GM19395 (cell line): ENCODE measurements at regions not wholly inside any gene's neighbourhood (a gene's known extent, or its start where the extent isn't known, plus 50 kb on each side); places are given as distances from the start of the nearest gene placed in this dataset.

ENCODE experiments used
- ATAC-seq: cut with Tn5 transposase; IDR thresholded peaks from one replicate; pipeline ENCODE4 v1.9.1; 2021; ENCODE audit warnings: mild to moderate bottlenecking, moderate library complexity; ENCODE audit not compliant: unreplicated experiment

DNA sequence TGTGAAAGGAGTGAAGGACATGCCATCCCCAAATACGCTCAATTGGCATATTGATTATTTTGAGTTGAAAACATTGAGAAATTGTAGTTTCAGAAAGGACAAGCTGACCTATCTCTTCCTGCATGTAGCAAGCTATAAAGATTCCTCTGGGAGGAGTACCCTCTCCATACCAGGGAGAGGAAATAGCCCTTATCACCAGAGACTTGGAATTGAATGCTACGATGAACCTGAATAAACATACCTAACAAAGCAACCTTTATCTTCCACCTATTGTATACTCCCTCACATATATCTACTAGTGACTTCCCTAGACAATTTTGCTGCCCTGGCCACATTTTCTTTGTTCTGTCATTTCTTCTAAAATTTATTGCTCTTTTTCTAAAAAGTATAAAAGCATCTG lies 150.2 kb upstream of the EEPD1 start:
- ATAC-seq: no peak

DNA sequence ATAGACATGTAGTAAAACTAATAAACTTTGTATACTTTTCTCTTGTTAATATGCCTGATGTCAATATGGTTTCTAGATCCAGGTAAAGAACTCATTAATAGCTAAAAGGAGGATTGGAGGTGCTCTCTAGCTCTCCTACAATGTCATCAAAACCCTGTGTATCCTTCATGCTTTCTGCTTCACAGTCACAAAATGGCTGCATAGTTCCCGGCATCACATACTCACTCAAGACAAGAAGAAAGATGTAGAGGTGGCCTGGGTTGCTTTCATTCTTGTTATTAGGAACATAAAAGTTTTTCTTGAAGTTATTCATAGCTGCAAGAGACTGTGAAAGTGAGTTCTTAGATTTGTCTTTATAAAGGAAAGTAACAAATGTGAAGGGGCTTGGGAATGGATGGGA lies 149.7 kb upstream of the EEPD1 start:
- no peak for ATAC-seq

DNA sequence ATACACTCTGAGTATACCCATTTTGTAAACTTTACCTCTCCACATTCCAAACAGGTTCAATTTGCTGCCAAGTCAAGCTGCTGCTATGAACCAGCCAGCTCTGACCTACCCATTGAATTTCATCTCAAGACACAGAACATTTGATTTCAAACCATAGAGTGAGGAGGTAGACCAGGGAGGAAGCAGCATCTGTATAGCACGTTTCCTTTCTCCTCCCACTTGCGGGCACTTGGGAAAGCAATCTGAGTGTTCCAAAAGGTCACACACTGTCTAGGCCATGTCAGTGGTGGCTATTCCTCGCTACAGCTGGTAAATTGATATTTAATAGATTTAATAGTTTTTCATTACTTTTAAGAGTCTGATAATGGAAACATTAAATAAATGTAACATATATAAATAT lies 147.8 kb upstream of the EEPD1 start:
- ATAC-seq: no peak

DNA sequence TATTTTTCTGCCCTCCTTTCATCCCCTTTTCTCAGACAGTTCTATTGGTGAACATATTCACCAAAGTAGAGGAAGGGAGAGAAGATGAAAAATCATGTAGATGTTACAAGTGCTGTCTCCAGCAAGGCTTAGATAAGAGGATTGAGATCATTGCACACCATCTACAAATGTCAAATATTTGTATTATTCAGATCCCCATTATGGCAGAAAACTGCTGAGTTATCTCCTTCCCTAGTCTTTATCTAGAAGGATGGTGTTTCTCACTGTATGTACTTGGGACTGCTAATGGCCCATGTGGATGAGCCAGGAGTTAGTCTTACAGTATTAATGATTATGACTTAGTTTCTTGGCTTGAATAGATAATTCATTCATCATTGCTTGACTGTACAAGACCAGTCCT lies 147.2 kb upstream of the EEPD1 start:
- no peak for ATAC-seq

DNA sequence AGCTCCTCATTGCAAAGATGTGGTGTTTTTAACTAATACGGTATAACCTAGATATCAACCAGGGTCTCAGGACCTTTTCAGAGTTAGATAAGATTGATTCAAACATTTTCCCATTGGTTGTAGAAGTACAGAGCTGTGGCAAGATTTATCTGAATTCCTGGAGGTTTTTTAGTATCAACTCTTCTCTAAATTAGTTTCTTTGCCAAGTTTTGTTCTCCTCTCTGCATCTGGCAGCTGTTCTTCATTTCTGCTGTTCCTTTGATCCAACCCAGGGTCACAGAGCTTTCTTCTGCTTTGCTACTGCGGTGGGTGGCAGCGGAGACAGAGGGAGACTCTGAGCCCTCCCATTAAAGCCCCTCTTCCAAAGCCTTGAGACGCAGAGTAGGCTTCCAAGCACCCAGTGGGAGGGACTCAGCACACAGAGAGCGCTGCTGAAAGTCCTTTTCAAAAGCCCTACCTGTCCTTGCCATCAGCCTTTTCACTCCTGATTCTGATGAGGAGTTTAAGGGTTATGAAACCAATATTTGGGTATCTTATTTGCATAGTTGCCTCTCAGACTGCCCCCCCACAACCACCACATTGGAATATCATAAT lies 146.3 kb upstream of the EEPD1 start:
- ATAC-seq: no peak

DNA sequence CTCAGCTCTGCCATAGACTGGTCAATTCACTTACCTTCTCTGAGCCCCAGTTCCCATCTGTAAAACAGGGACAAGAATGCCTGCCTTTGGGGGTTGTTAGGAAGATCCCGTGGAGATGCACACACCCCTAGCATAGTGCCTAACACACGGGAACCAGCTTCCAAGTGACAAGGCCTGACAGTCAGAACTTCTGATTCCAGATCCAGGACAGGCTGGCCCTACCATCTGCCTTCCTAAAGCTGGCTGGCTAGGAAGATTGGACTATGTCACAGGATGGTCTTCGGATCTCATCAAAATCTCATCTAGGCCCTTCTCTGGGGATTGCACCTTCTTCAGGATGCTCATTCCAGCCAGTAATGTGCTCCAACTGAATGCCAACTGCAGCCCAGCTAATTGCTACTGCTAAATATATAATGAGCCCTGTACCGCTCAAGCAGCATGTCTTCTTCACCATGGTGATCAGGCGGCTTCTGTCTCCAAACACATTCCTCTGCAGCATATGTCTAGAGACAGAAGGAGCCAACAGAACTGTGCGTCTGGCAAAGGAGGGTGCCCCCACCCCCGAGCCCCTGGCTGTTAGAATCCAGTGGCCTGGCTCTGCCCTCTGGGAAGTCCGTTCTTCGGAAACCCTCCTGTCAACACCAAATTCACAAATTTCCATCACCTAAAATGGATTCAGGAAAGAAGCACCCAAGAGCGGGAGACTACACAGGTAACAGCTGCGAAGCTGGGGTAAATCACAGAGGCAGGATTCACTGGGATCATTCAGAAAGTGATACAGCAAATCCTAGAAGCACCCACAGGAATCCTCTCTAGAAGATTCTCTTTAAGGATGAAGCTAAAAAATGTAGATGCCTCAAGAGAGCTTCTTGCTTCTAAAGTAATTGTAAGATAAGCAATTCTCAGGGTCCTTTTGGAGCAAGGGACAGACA lies 142.1 kb upstream of the EEPD1 start:
- ATAC-seq: no peak

DNA sequence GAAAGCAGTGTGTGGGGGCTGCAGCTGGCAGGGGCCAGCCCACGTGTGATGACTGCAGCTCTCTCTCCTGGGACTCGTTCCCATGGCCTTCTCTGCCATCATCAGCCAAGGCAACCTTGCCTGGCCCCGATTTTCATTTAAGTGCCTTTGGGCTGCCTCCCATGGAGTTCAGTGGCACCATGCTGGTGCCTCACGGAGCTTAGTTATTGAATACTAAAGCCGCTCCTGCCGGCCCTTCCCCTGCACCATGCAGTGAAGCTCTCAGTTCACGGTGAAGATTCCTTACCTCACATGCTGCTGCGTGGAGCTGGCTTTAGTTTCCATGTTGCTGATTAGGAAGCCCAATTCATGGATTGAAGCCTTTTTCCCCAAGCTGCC lies 141.5 kb upstream of the EEPD1 start:
- no peak for ATAC-seq

DNA sequence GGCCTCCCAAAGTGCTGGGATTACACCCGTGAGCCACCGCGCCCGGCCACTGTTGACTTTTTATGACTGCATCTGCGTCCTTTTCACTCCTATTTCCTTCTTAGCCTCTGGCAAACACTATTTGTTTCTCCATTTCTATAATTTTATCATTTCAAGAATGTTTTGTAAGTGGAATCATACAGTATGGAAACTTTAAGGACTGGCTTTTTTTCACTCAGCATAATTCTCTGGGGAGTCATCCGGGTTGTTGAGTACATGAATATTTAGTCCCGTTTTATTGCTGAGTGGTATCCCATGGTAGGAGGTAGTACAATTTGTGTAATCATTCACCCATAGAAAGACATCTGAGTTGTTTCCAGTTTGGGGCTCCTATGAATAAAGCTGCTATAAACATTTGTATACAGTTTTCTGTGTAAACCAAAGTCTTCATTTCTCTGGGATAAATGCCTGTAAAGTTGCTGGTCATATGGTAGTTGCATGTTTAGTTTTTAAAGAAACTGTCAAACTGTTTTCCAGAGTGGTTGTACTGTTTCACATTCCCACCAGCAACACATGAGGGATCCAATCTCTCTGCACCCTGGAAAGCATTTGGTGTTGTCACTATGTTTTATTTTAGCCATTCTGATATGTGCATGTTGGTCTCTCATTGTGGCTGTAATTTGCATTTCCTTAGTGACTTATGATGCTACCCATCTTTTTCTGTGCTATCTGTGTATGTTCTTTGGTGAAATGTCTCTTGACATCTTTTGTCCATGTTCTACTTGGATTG lies 139.6 kb upstream of the EEPD1 start:
- ATAC-seq: no peak

DNA sequence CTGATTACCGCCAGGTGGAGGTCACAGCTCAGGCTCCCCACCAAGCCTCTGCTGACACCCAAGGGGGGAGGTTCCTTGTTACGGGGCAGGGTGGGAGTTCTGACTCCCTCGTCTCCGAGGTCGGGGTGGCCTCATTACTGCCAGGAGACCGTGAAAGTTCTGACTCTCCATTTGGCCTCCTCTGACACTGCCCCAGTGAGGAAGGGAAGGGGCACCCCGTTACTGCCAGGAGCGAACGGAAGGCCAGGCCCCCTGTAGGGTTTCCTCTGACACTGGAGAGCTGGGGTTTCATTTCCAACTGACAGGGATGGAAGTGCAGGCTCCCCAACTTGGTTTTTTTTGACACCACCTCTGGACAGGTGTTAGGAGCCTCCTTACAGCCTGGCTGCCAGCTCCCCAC lies 138.1 kb upstream of the EEPD1 start:
- ATAC-seq: no peak

DNA sequence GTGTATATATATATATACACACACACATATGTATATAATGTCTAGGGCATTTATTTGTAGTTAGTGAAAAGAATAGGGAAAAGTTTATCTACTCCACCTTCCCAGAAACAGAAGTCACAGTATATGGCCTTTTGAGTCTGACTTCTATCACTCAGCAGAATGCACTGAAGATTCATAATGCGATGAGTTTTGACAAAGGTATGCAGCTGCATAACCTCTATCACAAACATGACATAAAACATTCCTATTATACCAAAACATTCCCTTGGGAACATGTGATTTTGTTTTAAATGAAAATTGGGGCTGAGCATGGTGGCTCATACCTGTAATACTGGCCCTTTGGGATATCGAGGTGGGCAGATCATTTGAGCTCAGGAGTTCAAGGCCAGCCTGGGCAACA lies 137.3 kb upstream of the EEPD1 start:
- no peak for ATAC-seq

DNA sequence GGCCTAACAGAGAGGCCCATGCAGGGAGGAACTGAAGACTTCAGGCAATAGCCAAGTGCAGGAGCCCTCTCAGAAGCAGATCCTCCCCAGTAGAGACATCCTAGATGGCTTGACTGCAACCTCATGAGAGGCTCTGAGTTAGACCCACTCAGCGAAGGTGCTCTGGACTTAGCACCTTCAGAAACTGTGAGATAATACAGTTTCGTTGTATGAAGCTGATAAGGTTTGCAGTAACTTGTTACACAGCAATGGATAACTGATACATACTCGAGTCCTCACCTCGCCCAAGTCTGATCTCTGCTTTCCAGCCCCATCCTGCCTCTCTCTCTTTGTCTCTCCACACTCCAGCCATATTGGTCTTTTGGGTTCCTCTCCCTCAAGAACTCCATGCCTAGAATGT lies 136.4 kb upstream of the EEPD1 start:
- ATAC-seq: no peak

DNA sequence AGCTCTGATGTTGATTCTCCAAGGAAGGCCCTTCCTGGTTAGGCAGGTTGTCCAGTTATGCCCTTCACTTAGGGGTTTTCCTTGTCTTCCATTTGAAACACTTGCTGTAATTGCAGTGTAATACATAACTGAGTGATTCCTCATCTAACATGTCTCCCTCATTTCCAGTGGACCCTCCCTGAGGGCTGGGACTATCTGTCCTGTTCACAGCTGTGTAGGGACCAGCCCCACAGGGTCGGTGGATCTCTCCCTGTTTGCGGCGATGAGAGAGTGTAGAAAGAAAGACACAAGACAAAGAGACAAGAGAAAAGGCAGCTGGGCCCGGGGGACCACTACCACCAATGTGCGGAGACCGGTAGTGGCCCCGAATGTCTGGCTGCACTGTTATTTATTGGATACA lies 135.9 kb upstream of the EEPD1 start:
- no peak for ATAC-seq

DNA sequence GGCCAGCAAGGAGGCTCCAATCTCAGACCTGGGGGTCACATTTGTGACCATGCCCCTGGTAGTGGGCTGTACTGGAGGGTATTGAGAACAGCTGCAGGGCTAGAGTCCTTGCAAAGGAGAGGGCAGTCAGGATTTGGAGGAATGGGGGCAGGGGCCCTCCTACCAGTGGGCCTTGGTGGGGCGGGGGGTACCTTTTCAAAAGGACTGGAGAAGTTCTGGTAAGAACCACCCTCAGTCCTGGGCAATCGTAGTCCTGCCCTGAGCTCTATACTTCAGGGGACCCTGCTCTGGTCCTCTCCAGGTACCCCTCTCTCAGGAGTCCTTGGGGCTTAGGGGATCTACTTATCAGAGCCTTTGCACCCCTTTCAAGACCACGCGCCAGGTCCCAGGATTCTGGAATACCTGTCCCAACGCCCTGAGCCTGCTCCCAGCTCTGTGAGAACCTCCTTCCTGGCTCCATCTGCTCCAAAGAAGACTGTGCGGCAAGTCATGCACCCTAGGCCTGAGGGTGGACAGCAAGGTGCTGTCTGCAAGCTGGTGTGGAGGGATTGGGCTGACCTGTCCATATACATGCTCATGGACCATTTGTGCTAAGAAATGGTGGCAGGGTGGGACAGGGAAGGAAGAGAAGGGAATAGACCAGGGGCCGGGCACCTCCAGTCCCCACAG lies 134.1 kb upstream of the EEPD1 start:
- ATAC-seq: no peak

DNA sequence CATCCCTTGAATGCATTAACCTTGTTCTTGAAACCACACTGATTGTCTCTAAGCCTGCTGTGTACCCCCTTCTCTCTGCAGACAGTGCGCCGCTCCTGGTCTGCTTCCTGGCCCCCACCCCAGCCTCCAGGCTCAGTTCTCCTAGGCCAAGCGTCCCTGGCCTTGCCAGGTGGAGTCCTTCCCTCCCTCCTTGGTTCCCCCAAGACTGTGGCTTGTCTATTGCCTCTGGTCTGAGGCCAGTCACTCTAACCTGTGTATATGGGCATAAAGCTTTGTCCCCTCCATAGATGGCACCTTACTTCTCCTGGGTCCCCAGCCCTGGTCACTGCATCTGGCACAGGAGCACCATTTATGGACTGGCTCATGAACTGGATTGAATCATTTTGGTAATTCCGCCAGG lies 133.5 kb upstream of the EEPD1 start:
- no peak for ATAC-seq

DNA sequence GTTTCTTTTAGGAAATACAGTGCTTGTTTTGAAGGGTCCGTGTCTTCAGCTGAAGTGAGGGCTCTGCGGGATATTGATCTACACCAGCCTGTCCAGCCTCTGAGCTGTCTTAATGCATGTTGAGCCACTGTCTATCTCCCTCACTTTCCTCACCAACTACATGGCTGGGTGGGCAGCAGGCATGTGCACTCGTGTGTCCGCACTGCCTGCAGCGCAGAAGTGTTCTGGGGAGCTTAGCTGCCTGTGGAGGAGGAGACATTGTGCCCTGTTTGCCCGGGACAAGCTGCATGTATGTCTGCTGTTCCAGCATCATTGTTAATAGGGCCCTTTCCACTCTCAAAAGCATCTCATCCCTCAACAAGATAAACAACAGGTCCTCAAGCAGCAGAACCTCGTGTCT lies 133.1 kb upstream of the EEPD1 start:
- no peak for ATAC-seq

DNA sequence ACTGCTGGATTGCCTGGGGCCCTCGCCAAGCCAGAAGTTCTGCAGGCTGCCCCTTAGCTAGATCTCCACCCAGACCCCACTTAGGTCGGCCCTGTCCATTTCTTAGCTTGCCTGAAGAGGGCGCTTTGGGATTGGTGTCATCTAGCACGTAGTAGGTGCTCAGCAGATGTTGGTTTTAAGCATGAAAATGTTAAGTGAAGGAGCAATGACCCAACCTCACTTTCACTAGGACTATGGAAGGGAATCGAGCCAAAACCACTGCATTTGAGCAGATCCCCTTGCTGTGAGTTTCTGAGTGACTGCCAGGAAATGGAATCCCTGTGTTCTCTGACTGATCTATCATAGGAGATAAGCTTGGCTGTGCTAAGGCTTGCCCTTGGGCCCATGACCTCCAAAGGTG lies 131.7 kb upstream of the EEPD1 start:
- no peak for ATAC-seq

DNA sequence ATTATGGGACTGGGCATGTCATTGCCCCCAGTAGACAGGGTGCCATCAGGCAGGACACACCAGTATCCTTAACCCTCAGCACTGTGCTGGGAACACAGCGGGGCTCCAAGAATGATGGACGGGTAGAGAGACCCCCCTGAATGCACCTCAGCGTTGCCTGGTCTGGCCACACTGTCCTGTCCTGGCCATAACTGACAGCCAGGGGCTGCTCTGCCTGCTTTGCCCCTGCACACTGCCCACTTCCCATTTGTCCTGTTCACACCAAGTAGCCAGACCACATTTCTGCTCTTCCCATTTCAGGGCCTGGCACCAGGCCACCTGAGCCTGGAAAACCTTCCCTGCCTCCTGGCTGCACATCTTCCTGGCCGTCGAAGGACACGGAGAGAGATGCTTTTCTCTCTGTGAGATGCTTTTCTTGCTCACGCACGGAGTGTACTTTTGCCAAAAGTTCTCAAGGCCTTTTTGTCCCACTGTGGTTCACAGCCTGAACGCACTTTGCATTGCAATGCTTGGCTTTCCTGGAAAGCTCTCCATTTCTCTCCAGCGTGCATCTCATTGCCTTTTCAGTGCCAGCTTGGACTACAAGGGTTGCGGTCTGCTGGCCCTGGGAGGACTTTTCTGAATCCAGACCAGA lies 131.0 kb upstream of the EEPD1 start:
- no peak for ATAC-seq

DNA sequence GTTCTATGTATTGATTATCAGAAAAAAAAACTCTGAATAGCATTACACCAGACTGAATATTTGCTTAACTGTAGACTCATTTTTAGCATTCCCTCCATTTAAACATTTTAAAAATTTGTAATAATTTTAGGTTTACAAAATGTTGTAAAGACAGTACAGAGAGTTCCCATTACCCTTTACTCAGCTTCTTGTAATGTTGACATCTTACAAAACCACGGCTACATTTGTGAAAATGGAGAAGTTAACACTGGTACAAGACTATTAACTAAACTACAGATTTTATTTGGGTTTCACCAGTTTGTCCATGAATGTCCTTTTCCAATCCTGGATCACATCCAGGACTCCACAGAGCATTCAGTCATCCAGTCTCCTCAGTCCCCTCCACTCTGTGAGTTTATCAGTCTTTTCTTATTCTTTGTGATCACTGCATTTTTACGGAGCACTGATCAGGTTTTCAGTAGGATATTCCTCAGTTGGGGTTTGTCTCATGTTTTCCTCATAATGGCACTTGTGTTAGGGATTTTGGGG lies 130.0 kb upstream of the EEPD1 start:
- no peak for ATAC-seq

DNA sequence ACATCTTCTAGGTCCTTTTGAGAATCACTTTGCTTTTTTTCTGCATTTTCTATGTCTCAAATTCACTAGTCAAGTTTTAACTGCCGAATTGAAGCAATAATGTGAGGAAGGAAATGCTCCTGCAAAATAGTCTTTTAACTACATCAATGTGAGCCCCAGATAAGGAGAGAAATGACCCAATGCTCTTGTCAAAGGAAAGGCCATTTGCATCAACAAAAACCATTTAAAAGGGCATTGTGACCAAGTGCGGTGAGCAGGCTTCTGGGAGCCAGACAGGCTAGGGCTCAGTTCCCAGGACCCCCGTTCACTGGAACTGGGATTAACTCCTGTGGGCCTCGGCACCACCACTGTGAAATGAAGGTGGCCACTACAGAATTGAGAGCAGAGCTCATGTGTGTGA lies 127.9 kb upstream of the EEPD1 start:
- no peak for ATAC-seq

DNA sequence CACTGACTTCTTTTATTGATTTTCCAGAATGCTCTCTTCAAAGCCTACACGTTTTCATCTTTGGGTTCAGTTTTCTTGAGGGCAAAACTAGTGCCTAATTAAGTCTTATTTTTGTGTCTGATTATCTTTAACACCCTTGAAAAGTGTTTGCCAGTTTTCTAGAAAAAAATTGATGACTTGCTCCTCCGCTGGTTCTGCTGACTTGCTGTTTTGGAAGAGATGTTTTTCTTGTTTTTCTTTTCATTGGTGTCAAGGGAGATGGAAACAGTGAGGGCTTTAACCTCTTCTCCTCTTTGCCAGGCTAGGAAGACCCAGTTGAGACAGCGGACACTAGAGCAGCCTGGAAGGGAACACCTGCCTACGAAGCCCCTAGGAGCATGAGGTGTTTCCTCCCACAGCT lies 123.7 kb upstream of the EEPD1 start:
- no peak for ATAC-seq
